GM23248 (cell line): ENCODE measurements at regions not wholly inside any gene's neighbourhood (a gene's known extent, or its start where the extent isn't known, plus 50 kb on each side); places are given as distances from the start of the nearest gene placed in this dataset.

Experiments used
- EZH2 ChIP-seq: fragments of 200-600 bp; sonication (generic); IDR thresholded peaks from 2 replicates; pipeline ENCODE4 v1.6.1; 2018; ENCODE audit warnings: antibody characterized with exemption, mild to moderate bottlenecking; ENCODE audit not compliant: insufficient read depth, poor library complexity, severe bottlenecking
- EZH2phosphoT487 ChIP-seq: fragments of 200-600 bp; sonication (generic); IDR thresholded peaks from 2 replicates; pipeline ENCODE4 v1.6.1; 2018; ENCODE audit warnings: antibody characterized with exemption, moderate library complexity, mild to moderate bottlenecking, low read depth; ENCODE audit not compliant: insufficient read depth

DNA sequence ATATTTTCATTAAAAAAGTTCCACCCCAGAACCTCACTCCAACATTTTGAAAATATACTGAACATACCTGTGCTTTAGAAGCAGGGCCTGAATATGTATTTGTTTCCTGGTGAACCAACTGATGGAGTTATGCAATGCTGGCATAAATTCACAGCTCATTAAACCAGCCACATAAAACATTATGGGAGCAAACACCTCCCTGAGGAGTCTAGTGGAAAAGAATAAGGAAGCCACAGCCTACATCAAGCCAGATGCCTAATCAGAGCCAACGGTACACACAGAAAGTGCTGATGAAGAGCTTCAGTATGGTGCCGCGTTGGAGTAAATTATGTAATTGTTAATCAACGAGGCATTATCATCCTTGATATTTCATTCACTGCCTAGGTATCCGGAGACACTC is 199.5 kb downstream of the AJAP1 start:
- TF ChIP-seq EZH2 (no peak), EZH2phosphoT487 (no peak)
